GM19240 (cell line): ENCODE measurements at regions not wholly inside any gene's neighbourhood (a gene's known extent, or its start where the extent isn't known, plus 50 kb on each side); places are given as distances from the start of the nearest gene placed in this dataset.

ENCODE experiments used
- DNase-seq: peaks from one replicate; pipeline ENCODE4 v3.0.0; 2011; ENCODE audit warnings: low spot score; ENCODE audit not compliant: insufficient read length

DNA sequence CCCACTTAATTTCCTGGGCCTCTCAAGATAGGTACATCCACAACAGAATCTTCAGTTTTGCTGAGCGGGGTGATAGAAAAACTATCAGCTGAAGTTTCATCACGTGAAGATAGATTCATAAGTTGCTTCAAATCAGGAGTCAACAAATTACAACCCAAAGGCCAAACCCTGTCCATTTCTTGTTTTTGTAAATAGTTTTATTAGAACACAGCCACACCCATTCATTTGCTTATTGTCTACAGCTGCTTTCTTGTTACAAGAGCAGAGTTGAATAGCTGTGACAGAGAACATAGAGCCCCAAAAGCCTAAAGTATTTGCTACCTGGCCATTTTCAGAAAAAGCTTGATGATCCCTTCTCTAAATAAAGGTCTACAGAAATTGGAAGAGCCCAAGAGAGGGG lies 300.1 kb upstream of the CDH5 start:
- no peak for DNase-seq

DNA sequence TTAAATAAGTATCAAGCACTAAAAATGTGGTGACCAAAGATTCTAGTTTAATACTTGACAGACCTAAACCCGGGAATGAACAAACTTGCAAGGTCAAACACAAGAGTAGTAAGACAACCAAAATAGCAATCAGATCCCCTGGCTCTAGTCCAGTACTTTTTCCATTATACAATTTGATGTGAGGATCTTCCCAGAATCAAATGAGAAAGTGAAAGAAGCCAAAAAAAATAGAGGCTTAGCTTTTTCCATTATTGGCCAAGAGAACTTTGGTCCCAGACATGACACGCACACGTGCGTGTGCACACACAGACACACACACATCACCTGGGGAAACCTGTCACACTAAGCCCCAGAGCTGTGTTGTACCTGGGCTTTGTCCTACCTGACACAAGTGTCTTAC lies 300.6 kb upstream of the CDH5 start:
- no peak for DNase-seq

DNA sequence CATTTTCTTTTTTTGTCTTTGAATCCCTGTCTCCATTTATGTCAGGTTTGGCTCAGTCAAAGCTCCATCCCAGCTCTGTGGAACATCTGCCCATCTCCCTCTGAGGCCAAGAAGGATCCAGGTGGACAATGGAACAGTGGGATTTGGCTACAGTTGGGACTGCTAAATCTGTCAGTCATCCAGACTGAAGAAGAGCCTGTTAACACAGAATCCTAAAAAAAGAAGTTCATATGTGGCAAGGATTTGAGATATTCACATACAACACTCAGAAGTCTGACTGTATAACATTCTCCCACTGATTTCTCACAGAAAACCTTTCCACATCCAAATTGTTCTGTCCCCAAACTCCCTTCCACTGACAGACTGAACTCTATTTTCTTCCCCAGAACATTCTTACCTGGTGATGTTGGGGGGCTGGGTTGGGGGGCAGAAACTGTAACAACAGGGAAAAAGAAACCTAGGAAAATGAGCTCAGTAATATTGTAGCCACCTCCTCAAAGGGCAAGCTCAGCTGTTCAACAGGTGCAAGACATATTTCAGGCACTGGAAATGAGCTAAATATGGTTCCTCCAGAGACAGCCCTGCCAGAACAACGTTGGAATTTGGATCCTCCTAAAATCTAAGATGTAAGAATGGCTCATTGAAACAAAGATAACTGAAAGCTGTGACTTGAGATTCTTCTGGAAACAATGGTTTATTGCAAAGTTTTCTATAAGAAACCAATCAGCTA lies 301.5 kb upstream of the CDH5 start:
- no peak for DNase-seq

DNA sequence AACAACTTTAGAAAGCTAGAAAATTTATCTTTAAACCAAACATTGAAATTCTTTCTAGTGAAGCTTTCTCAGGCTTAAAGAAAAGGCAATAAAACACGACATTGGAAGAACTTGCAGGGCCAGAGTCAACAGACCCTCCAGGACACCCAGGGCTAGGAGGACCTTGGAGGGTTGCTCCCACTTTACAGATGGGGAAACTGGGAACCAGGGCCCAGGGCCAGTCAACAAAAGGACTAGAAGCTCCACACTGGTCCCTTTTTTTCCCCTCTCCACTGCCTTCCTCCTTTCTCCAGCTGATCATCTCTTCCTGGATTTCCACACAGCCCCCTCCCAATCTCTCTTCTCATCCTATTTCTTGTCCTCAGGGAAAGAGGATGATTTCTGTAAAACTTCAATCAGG lies 307.7 kb upstream of the CDH5 start:
- no peak for DNase-seq

DNA sequence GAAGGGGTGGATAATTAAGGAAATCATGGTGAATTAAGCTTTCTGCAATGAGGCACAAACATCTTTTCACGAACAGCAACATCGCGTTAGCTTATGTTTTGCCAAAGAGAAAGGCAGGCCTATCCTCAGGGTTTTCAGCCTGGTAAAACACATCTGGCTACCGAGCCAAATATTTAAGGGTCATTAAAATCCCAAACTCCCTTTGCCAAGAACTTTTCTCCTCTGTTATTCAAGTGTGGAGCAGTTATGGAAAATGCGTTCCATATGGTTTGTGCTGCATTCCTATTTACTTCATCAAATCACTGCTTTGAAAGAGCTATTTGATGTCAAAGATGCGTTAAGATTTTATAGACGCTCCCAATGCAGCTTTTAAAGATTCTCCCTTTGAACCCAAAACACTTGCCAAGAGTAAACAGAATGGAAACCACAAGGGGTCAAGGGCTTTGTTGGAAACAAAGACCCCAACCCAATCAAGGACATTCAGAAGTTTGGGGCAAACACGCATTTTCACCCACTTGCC lies 308.3 kb upstream of the CDH5 start:
- DNase-seq = no peak

GRCh38 chr16:66057057-66057456 lies 309.4 kb upstream of the CDH5 start:
- DNase-seq = no peak

GRCh38 chr16:66054095-66054494 lies 312.4 kb upstream of the CDH5 start:
- DNase-seq = no peak

- no peak for DNase-seq
Observed at GRCh38 chr16:66052745-66053144, 313.7 kb upstream of the CDH5 start.

GRCh38 chr16:66050991-66051390 lies 315.5 kb upstream of the CDH5 start:
- no peak for DNase-seq

GRCh38 chr16:66049865-66050264 lies 316.6 kb upstream of the CDH5 start:
- no peak for DNase-seq

- DNase-seq = no peak
Observed at GRCh38 chr16:66045626-66046025, 320.9 kb upstream of the CDH5 start.

GRCh38 chr16:66044556-66044955 lies 321.9 kb upstream of the CDH5 start:
- DNase-seq = no peak

- no peak for DNase-seq
Observed at GRCh38 chr16:66044089-66044488, 322.4 kb upstream of the CDH5 start.

DNA sequence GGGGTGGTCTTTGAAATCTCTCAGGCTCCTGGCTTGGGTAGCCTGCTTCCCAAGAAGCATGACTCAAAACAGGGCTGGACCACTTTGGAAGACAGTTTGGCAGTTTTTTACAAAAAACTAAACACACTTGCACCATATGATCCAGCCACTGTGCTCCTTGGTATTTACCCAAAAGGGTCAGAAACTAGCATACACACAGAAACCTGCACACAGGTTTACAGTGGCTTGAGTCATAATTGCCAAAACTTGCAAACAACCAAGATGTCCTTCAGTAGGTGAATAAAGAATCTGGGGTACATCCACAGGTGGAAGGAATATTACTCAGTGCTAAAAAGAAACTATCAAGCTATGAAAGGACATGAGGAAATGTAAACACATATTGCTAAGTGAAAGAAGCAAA lies 323.2 kb upstream of the CDH5 start:
- DNase-seq = no peak

GRCh38 chr16:66042341-66042740 lies 324.1 kb upstream of the CDH5 start:
- no peak for DNase-seq

DNA sequence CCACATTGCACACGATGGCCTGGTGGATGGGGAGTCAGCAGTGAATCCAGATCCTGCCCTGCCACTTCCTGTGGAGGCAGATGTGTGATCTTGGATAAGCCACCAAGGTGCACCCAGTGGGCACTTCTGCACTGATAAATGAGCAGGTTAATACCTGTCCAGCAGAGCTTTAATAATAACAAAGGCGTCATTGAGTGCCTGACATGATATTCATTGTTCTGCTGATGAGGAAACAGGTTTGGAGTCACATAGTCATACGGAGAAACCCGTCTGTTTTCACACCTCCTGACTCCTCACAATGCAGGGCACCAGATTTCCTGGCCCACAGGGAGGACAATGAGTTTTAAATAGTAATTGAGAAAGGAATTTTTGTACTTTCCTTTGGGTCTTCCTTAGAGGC lies 324.6 kb upstream of the CDH5 start:
- no peak for DNase-seq

- DNase-seq = no peak
Observed at GRCh38 chr16:66039793-66040192, 326.7 kb upstream of the CDH5 start.

DNA sequence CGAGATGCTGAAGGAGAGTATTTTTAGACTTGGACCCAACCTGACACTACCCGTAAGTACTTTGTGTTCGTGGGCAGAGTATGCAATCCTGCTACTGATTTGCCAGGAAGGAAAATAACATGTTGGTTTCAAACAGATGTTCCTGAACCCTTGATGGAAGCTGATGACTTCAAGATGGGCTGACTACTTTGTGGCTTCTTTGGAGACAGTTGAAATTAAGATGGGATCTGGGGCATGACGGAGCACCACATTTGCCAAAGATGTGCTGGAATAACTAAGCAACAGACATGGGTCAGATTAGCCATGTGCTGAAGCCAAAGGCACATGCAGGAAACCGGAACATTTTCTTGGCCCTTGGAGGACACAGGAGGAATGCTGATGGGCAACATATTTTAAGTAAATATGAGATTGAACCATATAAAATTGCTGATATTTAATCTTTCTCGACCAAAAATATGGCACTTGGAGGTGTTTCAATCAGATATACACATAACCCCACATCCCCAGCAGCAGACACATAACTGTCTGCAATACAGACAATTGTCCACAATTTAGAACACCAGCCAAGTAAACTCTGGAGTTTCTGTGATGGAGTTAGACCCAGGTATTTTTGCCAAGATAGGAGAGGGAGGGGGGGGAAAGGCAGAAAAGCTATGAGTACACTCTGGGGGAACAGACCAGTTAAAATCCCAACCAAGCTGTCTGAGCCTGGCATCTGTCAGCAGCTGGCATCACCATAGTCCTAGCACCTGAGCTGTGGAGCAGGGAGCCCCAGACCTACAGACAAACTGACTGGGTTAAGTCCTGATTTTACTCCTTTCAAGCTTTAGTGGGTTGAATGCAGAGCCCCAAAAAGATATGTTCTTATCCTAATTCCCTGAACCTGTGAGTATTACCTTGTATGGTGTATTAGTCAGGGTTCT lies 329.4 kb upstream of the CDH5 start:
- no peak for DNase-seq

GRCh38 chr16:66036184-66036583 lies 330.3 kb upstream of the CDH5 start:
- no peak for DNase-seq

DNA sequence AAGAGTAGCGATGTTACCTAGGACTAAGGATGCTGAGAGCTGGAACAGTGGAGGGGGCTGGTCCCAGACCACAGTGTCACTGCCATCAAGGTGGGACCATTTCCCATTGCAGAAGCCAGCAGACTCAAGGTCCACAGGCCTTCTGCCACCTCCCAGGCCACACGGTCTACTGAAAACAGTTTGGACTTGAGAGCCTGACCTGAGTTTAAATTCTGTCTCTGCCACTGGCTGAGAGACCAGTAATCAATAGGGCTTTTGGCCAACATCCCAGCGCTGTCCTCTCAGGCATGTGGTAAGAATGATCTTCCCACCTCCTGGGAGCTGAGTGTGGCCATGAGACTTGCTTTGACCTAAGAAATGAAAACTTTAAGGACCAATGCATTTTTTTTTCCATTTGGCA lies 331.4 kb upstream of the CDH5 start:
- DNase-seq = no peak

DNA sequence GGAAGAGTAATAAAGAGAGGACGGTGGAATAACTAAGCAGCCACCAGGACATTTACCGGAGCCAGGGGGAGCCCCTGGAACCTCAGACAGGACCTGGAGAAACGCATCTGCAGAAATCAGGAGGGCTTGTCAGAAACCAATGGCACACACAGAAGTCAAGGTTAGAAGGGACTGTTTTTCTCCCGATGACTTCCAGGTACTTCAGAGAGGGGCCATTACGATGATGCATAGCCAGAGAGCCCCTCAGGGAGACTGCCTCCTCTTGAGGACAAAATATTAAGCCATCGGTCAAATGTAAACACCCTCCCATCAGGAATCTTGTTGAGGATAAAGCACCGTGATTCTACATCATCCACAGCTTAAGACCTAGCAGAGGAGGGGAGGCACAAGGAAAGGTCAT lies 333.6 kb upstream of the CDH5 start:
- DNase-seq = no peak

DNA sequence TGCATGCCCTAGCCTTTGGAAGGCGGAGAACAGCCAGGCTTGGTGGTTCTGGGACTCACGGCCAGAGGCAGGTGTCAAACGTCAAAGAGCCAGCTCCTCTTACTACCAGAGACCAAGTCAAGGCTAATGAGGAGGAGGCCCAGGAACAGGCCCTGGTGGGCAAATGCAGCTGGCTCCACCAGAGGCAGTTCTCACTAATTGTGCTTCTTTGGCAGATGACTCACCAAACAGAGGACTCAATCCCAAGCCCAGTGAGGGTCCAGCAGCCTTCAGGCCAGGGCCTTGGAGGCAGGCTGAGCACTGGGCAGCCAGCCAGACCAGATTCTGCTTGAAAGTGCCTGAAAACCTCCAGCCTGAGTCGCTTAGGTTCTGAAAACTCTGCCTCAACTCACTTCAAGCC lies 336.5 kb upstream of the CDH5 start:
- DNase-seq = no peak
